Activated CD8-positive, alpha-beta T cell treated with anti-CD3 and anti-CD28 coated beads for 36 hours (primary cell): ENCODE measurements at regions not wholly inside any gene's neighbourhood (a gene's known extent, or its start where the extent isn't known, plus 50 kb on each side); places are given as distances from the start of the nearest gene placed in this dataset.

ENCODE experiments used
- ATAC-seq: fragments of 200-7000 bp; cut with Tn5 transposase; one replicate; pipeline ENCODE4 v1.10.0; 2021; ENCODE audit warnings: mild to moderate bottlenecking, moderate library complexity
- CTCF ChIA-PET: fragments of 350-600 bp; sonication (Branson Sonifier 250); formaldehyde crosslinking; loops from one replicate; lab custom pipeline; 2021; ENCODE audit warnings: antibody characterized with exemption; lab: Charles Lee
- POLR2A ChIA-PET: fragments of 350-600 bp; sonication (Branson Sonifier 250); formaldehyde crosslinking; loops from one replicate; lab custom pipeline; 2021; ENCODE audit warnings: antibody characterized with exemption; lab: Charles Lee
- DNase-seq: peaks from one replicate; pipeline ENCODE4 v3.0.0-alpha.2; 2020
- H3K27ac Mint-ChIP-seq: one replicate; pipeline ENCODE4 v1.8.0; 2021; ENCODE audit warnings: mild to moderate bottlenecking, mixed read lengths
- H3K27me3 Mint-ChIP-seq: one replicate; pipeline ENCODE4 v1.8.0; 2021; ENCODE audit warnings: mixed read lengths
- H3K36me3 Mint-ChIP-seq: one replicate; pipeline ENCODE4 v1.8.0; 2021; ENCODE audit warnings: low read depth, mixed read lengths
- H3K4me1 Mint-ChIP-seq: one replicate; pipeline ENCODE4 v1.8.0; 2021; ENCODE audit warnings: low read depth, mixed read lengths
- H3K4me3 Mint-ChIP-seq: one replicate; pipeline ENCODE4 v1.8.0; 2021; ENCODE audit warnings: mild to moderate bottlenecking, moderate library complexity, mixed read lengths
- H3K9me3 Mint-ChIP-seq: one replicate; pipeline ENCODE4 v1.8.0; 2021; ENCODE audit warnings: mixed read lengths
- CTCF ChIP-seq: fragments of 200-600 bp; IDR thresholded peaks from one replicate; pipeline ENCODE4 v1.8.0; 2022; ENCODE audit warnings: antibody characterized with exemption, mild to moderate bottlenecking
- intact Hi-C: fragments of 100-400 bp; cut with micrococcal nuclease; formaldehyde crosslinking; loops from one replicate; pipeline ENCODE4 v1.10.0; 2022

- no peaks in the 10 kb centered on the region for H3K27me3 Mint-ChIP-seq
- H3K27ac Mint-ChIP-seq: no peak overlapping the region
- no peaks in the 10 kb centered on the region for H3K36me3 Mint-ChIP-seq
- no peaks in the 10 kb centered on the region for H3K4me1 Mint-ChIP-seq
- H3K4me3 Mint-ChIP-seq: no peak overlapping the region
- DNase-seq: no peak
- no peak for TF ChIP-seq CTCF
- intact Hi-C loops: no loop called here
- H3K9me3 Mint-ChIP-seq: peaks cover 9% of the 10 kb centered on the region
- ChIA-PET CTCF (interaction anchor here (0.9 to 1.0 kb wide), 2 partner anchors 12 to 13 kb away, joined by 3 to 4 read pairs; no protein-coding TSS in a partner anchor), POLR2A (no interaction called here)
- ATAC-seq: no peak
Measured at GRCh38 chr5:23221831-23222230, 285.6 kb upstream of the PRDM9 start.

- Mint-ChIP-seq H3K36me3 (no peaks in the 10 kb centered on the region), H3K4me3 (no peak overlapping the region), H3K9me3 (peaks cover 9% of the 10 kb centered on the region), H3K27ac (no peak overlapping the region), H3K4me1 (no peaks in the 10 kb centered on the region), H3K27me3 (no peaks in the 10 kb centered on the region)
- CTCF ChIA-PET: no interaction called here
- no peak for ATAC-seq
- no peak for DNase-seq
- TF ChIP-seq CTCF: no peak
- intact Hi-C loops: no loop called here
- POLR2A ChIA-PET: no interaction called here
Measured at GRCh38 chr5:23217159-23217558, 290.2 kb upstream of the PRDM9 start.

- H3K27me3 Mint-ChIP-seq: no peaks in the 10 kb centered on the region
- no peak for DNase-seq
- H3K27ac Mint-ChIP-seq: no peak overlapping the region
- H3K36me3 Mint-ChIP-seq: no peaks in the 10 kb centered on the region
- ATAC-seq: no peak
- no peak overlapping the region for H3K4me3 Mint-ChIP-seq
- no peak for TF ChIP-seq CTCF
- no peaks in the 10 kb centered on the region for H3K4me1 Mint-ChIP-seq
- ChIA-PET POLR2A (no interaction called here), CTCF (no interaction called here)
- peaks cover 11% of the 10 kb centered on the region for H3K9me3 Mint-ChIP-seq
- intact Hi-C loops: no loop called here
Measured at GRCh38 chr5:23216345-23216744, 291.1 kb upstream of the PRDM9 start.

GRCh38 chr5:23208959-23209431 lies 298.4 kb upstream of the PRDM9 start:
- DNase-seq (peak; percentile 6), ATAC-seq (peak; percentile 34)
- peak; percentile 34 for TF ChIP-seq CTCF
- ChIA-PET POLR2A (no interaction called here), CTCF (interaction anchor here (0.8 to 1.7 kb wide), 5 partner anchors 13 to 96 kb away, joined by 3 to 7 read pairs (median 4); no protein-coding TSS in a partner anchor)
- intact Hi-C loops: no loop called here
- no peaks in the 10 kb centered on the region for H3K36me3 Mint-ChIP-seq
- H3K4me1 Mint-ChIP-seq: no peaks in the 10 kb centered on the region
- H3K4me3 Mint-ChIP-seq: no peak overlapping the region
- no peak overlapping the region for H3K27ac Mint-ChIP-seq
- H3K27me3 Mint-ChIP-seq: no peaks in the 10 kb centered on the region
- H3K9me3 Mint-ChIP-seq: peaks cover 4% of the 10 kb centered on the region

- ChIA-PET POLR2A (no interaction called here), CTCF (no interaction called here)
- no peaks in the 10 kb centered on the region for H3K27me3 Mint-ChIP-seq
- no peak for TF ChIP-seq CTCF
- no peaks in the 10 kb centered on the region for H3K4me1 Mint-ChIP-seq
- ATAC-seq: no peak
- H3K9me3 Mint-ChIP-seq: peaks cover 13% of the 10 kb centered on the region
- no peak overlapping the region for H3K27ac Mint-ChIP-seq
- no peaks in the 10 kb centered on the region for H3K36me3 Mint-ChIP-seq
- intact Hi-C loops: no loop called here
- no peak for DNase-seq
- no peak overlapping the region for H3K4me3 Mint-ChIP-seq
Measured at GRCh38 chr5:23204111-23204510, 303.3 kb upstream of the PRDM9 start.
